Neutrophil (primary cell): ENCODE measurements at regions not wholly inside any gene's neighbourhood (a gene's known extent, or its start where the extent isn't known, plus 50 kb on each side); places are given as distances from the start of the nearest gene placed in this dataset.

Source experiments
- H3K27ac ChIP-seq: fragments of 200-600 bp; sonication (generic); 2 replicates; pipeline ENCODE4 v1.5.1; 2016; ENCODE audit warnings: mild to moderate bottlenecking, moderate library complexity
- H3K27me3 ChIP-seq: fragments of 200-600 bp; sonication (generic); 2 replicates; pipeline ENCODE4 v1.6.0; 2016; ENCODE audit warnings: mild to moderate bottlenecking
- H3K36me3 ChIP-seq: fragments of 200-600 bp; sonication (generic); 2 replicates; pipeline ENCODE4 v1.5.1; 2017
- H3K4me1 ChIP-seq, 2 experiments: fragments of 200-600 bp in 1 of 2; sonication (generic) in 1 of 2; 1 replicate in 1 of 2; 2 replicates in 1 of 2; pipeline versions ENCODE4 v1.5.1 to v1.6.1; 2013 to 2016; ENCODE audit warnings: low read depth in 1 of 2, low read length in 1 of 2, mild to moderate bottlenecking in 1 of 2, moderate library complexity in 1 of 2; ENCODE audit not compliant: control insufficient read depth in 1 of 2, insufficient read depth in 1 of 2
- H3K4me3 ChIP-seq, 2 experiments: fragments of 200-600 bp in 1 of 2; sonication (generic) in 1 of 2; 1 replicate in 1 of 2; 2 replicates in 1 of 2; pipeline ENCODE4 v1.5.1; 2013 to 2016; ENCODE audit warnings: low read depth in 1 of 2, low read length in 1 of 2, mild to moderate bottlenecking in 1 of 2, moderate library complexity in 1 of 2
- H3K9me3 ChIP-seq: fragments of 200-600 bp; sonication (generic); 2 replicates; pipeline ENCODE4 v1.5.1; 2016
- CTCF ChIP-seq: fragments of 200-600 bp; sonication (generic); IDR thresholded peaks from 2 replicates; pipeline ENCODE4 v1.5.1; 2016; ENCODE audit warnings: antibody characterized with exemption

- H3K9me3 ChIP-seq = no peaks in the 10 kb centered on the region
- no peaks in the 10 kb centered on the region for H3K27me3 ChIP-seq
- H3K27ac ChIP-seq = no peak overlapping the region
- H3K4me1 ChIP-seq = no peaks in the 10 kb centered on the region
- TF ChIP-seq CTCF = no peak
- no peaks in the 10 kb centered on the region for H3K36me3 ChIP-seq
- H3K4me3 ChIP-seq = no peak overlapping the region
These were observed 881.8 kb downstream of the SLC4A3 start for GRCh38 chr2:220509096-220509757.

GRCh38 chr2:220509966-220510365 is 882.5 kb downstream of the SLC4A3 start:
- no peak for TF ChIP-seq CTCF
- Histone ChIP-seq H3K9me3 (no peaks in the 10 kb centered on the region), H3K27me3 (no peaks in the 10 kb centered on the region), H3K27ac (no peak overlapping the region), H3K4me1 (no peaks in the 10 kb centered on the region), H3K36me3 (no peaks in the 10 kb centered on the region), H3K4me3 (no peak overlapping the region)

GRCh38 chr2:220510668-220511067 is 883.2 kb downstream of the SLC4A3 start:
- no peaks in the 10 kb centered on the region for H3K9me3 ChIP-seq
- no peak overlapping the region for H3K4me3 ChIP-seq
- no peaks in the 10 kb centered on the region for H3K4me1 ChIP-seq
- H3K27me3 ChIP-seq = no peaks in the 10 kb centered on the region
- no peaks in the 10 kb centered on the region for H3K36me3 ChIP-seq
- no peak for TF ChIP-seq CTCF
- no peak overlapping the region for H3K27ac ChIP-seq

- Histone ChIP-seq H3K27me3 (no peaks in the 10 kb centered on the region), H3K36me3 (no peaks in the 10 kb centered on the region), H3K4me1 (no peaks in the 10 kb centered on the region), H3K4me3 (no peak overlapping the region), H3K9me3 (no peaks in the 10 kb centered on the region), H3K27ac (no peak overlapping the region)
- no peak for TF ChIP-seq CTCF
These were observed 885.0 kb downstream of the SLC4A3 start for GRCh38 chr2:220512419-220512818.

GRCh38 chr2:220513573-220514288 is 886.3 kb downstream of the SLC4A3 start:
- Histone ChIP-seq H3K27ac (no peak overlapping the region), H3K36me3 (no peaks in the 10 kb centered on the region), H3K4me1 (no peaks in the 10 kb centered on the region), H3K4me3 (no peak overlapping the region), H3K9me3 (no peaks in the 10 kb centered on the region), H3K27me3 (no peaks in the 10 kb centered on the region)
- TF ChIP-seq CTCF = no peak
